ENCODE measurements at regions not wholly inside any gene's neighbourhood (a gene's known extent, or its start where the extent isn't known, plus 50 kb on each side); places are given as distances from the start of the nearest gene placed in this dataset.

DNA sequence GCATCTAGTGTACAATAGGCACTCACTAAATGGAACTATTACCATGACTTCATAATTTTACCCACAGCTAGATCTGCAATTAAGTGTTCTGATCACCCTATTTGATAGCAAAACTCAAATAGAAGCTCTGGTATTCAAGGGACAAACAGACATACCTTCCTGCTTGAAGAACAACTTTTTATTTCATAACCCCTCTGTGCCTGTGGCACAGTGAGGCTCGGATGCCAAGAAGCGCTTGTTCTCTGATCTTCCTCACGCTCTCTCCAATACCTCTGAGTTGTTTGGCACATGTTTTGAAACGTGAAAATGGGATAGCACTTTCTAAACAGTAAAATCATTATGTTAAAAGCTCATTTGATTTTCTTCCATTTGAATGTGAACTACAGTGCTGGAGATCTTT, 232.0 kb downstream of the KLF5 start:
- H3K4me2 ChIP-seq (ENCODE audit: low read length) = no peak overlapping the region
- no peaks in the 10 kb centered on the region for H3K36me3 ChIP-seq (ENCODE audit: insufficient read depth, low read length)
- no peak overlapping the region for H3K4me3 ChIP-seq (ENCODE audit: low read length)
- no peaks in the 10 kb centered on the region for H3K9me3 ChIP-seq (ENCODE audit: low read length)
- no peak overlapping the region for H2AFZ ChIP-seq (ENCODE audit: low read depth, low read length)
- no peaks in the 10 kb centered on the region for H4K20me1 ChIP-seq (ENCODE audit: insufficient read depth)
- H3F3A ChIP-seq (ENCODE audit: insufficient read depth, low read length, poor library complexity, severe bottlenecking) = no peaks in the 10 kb centered on the region
- TF ChIP-seq EP300 (conservative IDR thresholded peaks at IDR 0.05; ENCODE audit: poor library complexity, severe bottlenecking) (no peak), SMC3 (conservative IDR thresholded peaks at IDR 0.05; ENCODE audit: poor library complexity) (no peak)
- no peaks in the 10 kb centered on the region for H3K79me2 ChIP-seq (replicated peaks; ENCODE audit: insufficient read depth, low read length)
- no peak overlapping the region for H3K27ac ChIP-seq (ENCODE audit: low read length)
- H3K9ac ChIP-seq (ENCODE audit: low read length) = no peak overlapping the region
- no peaks in the 10 kb centered on the region for H3K27me3 ChIP-seq (ENCODE audit: insufficient read depth, low read depth, low read length)
- no peaks in the 10 kb centered on the region for H3K9me2 ChIP-seq (ENCODE audit: insufficient read depth, low read length)

DNA sequence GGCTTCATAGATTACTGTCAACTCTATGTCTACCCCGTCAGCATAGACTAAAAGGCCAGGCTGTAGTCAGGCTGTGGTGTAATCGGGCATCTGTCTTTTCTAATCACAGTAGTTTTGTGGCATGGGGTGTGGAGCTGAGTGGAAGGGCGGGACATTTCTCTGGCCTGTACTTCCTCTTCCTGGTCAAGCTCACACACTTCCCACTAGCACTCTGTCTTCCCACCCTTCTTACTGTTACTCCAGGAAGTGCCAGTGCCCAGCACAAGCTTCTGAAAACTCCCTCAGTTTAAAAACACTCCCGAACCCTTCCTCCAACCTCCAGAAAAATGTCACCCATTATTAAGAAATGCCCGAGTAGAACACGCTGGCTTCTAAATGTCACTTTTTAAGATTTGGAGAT, 229.8 kb downstream of the KLF5 start:
- Histone ChIP-seq H3K9me2 (ENCODE audit: insufficient read depth, low read length) (no peaks in the 10 kb centered on the region), H4K20me1 (ENCODE audit: insufficient read depth) (no peaks in the 10 kb centered on the region), H3K9me3 (ENCODE audit: low read length) (no peaks in the 10 kb centered on the region), H3K4me3 (ENCODE audit: low read length) (no peak overlapping the region), H3K36me3 (ENCODE audit: insufficient read depth, low read length) (no peaks in the 10 kb centered on the region), H3K4me2 (ENCODE audit: low read length) (no peak overlapping the region), H3K79me2 (replicated peaks; ENCODE audit: insufficient read depth, low read length) (no peaks in the 10 kb centered on the region), H3K27ac (ENCODE audit: low read length) (no peak overlapping the region), H3K27me3 (ENCODE audit: insufficient read depth, low read depth, low read length) (no peaks in the 10 kb centered on the region), H2AFZ (ENCODE audit: low read depth, low read length) (no peak overlapping the region), H3K9ac (ENCODE audit: low read length) (no peak overlapping the region), H3F3A (ENCODE audit: insufficient read depth, low read length, poor library complexity, severe bottlenecking) (no peaks in the 10 kb centered on the region)
- TF ChIP-seq, protein P1, sequence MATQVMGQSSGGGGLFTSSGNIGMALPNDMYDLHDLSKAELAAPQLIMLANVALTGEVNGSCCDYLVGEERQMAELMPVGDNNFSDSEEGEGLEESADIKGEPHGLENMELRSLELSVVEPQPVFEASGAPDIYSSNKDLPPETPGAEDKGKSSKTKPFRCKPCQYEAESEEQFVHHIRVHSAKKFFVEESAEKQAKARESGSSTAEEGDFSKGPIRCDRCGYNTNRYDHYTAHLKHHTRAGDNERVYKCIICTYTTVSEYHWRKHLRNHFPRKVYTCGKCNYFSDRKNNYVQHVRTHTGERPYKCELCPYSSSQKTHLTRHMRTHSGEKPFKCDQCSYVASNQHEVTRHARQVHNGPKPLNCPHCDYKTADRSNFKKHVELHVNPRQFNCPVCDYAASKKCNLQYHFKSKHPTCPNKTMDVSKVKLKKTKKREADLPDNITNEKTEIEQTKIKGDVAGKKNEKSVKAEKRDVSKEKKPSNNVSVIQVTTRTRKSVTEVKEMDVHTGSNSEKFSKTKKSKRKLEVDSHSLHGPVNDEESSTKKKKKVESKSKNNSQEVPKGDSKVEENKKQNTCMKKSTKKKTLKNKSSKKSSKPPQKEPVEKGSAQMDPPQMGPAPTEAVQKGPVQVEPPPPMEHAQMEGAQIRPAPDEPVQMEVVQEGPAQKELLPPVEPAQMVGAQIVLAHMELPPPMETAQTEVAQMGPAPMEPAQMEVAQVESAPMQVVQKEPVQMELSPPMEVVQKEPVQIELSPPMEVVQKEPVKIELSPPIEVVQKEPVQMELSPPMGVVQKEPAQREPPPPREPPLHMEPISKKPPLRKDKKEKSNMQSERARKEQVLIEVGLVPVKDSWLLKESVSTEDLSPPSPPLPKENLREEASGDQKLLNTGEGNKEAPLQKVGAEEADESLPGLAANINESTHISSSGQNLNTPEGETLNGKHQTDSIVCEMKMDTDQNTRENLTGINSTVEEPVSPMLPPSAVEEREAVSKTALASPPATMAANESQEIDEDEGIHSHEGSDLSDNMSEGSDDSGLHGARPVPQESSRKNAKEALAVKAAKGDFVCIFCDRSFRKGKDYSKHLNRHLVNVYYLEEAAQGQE (IDR thresholded peaks at IDR 0.05; ENCODE audit: borderline replicate concordance) = no peak
- TF ChIP-seq EZH2 (IDR thresholded peaks at IDR 0.05; ENCODE audit: borderline replicate concordance, insufficient read depth, low read length, poor library complexity, severe bottlenecking) = no peak
- TF ChIP-seq MXI1 (conservative IDR thresholded peaks at IDR 0.05; ENCODE audit: poor library complexity, severe bottlenecking) = no peak
- TF ChIP-seq TAF1 (IDR thresholded peaks at IDR 0.05; ENCODE audit: low read depth) = no peak
- TF ChIP-seq POLR2AphosphoS5 (IDR thresholded peaks at IDR 0.05) = no peak
- TF ChIP-seq RAD21 (conservative IDR thresholded peaks at IDR 0.05) = no peak
- TF ChIP-seq SMC3 (conservative IDR thresholded peaks at IDR 0.05; ENCODE audit: poor library complexity) = no peak
- TF ChIP-seq, protein P2, sequence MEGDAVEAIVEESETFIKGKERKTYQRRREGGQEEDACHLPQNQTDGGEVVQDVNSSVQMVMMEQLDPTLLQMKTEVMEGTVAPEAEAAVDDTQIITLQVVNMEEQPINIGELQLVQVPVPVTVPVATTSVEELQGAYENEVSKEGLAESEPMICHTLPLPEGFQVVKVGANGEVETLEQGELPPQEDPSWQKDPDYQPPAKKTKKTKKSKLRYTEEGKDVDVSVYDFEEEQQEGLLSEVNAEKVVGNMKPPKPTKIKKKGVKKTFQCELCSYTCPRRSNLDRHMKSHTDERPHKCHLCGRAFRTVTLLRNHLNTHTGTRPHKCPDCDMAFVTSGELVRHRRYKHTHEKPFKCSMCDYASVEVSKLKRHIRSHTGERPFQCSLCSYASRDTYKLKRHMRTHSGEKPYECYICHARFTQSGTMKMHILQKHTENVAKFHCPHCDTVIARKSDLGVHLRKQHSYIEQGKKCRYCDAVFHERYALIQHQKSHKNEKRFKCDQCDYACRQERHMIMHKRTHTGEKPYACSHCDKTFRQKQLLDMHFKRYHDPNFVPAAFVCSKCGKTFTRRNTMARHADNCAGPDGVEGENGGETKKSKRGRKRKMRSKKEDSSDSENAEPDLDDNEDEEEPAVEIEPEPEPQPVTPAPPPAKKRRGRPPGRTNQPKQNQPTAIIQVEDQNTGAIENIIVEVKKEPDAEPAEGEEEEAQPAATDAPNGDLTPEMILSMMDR (IDR thresholded peaks at IDR 0.05; ENCODE audit: poor library complexity, severe bottlenecking) = no peak
- TF ChIP-seq EP300 (conservative IDR thresholded peaks at IDR 0.05; ENCODE audit: poor library complexity, severe bottlenecking) = no peak

DNA sequence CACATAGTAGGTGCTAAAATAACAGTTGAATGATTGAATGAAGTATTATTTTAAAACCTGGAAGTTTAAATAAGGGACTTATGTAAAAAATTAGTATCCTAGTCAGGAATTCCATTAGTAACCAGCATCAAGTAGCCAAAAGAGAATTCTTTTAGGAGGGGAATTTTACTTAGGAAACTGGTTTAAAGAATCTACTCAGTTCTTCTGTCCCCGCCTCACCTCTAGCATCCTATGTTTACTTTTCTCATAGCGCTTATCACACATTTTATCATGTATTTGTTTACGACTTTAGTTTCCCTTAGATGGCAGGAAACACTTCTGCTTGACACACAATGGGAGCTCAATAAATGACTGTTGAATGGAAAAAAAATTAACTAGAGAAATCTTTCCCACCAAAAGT, 229.0 kb downstream of the KLF5 start:
- Histone ChIP-seq H3K9me2 (ENCODE audit: insufficient read depth, low read length) (no peaks in the 10 kb centered on the region), H3K4me2 (ENCODE audit: low read length) (no peak overlapping the region), H3K27ac (ENCODE audit: low read length) (no peak overlapping the region), H3K9me3 (ENCODE audit: low read length) (no peaks in the 10 kb centered on the region), H3K79me2 (replicated peaks; ENCODE audit: insufficient read depth, low read length) (no peaks in the 10 kb centered on the region), H3K9ac (ENCODE audit: low read length) (no peak overlapping the region), H3K36me3 (ENCODE audit: insufficient read depth, low read length) (no peaks in the 10 kb centered on the region), H3K4me3 (ENCODE audit: low read length) (no peak overlapping the region), H2AFZ (ENCODE audit: low read depth, low read length) (no peak overlapping the region), H3K27me3 (ENCODE audit: insufficient read depth, low read depth, low read length) (no peaks in the 10 kb centered on the region), H4K20me1 (ENCODE audit: insufficient read depth) (no peaks in the 10 kb centered on the region), H3F3A (ENCODE audit: insufficient read depth, low read length, poor library complexity, severe bottlenecking) (no peaks in the 10 kb centered on the region)
- TF ChIP-seq, protein P1 (IDR thresholded peaks at IDR 0.05; ENCODE audit: borderline replicate concordance) = no peak
- TF ChIP-seq EP300 (conservative IDR thresholded peaks at IDR 0.05; ENCODE audit: poor library complexity, severe bottlenecking) = no peak
- no peak for TF ChIP-seq POLR2AphosphoS5 (IDR thresholded peaks at IDR 0.05)
- TF ChIP-seq, protein P2 (IDR thresholded peaks at IDR 0.05; ENCODE audit: poor library complexity, severe bottlenecking) = no peak
- no peak for TF ChIP-seq RAD21 (conservative IDR thresholded peaks at IDR 0.05)
- TF ChIP-seq TAF1 (IDR thresholded peaks at IDR 0.05; ENCODE audit: low read depth) = no peak
- no peak for TF ChIP-seq SMC3 (conservative IDR thresholded peaks at IDR 0.05; ENCODE audit: poor library complexity)

Data from neural cell (in vitro differentiated cells).